Fibroblast of peridontal ligament (primary cell): ENCODE measurements at regions not wholly inside any gene's neighbourhood (a gene's known extent, or its start where the extent isn't known, plus 50 kb on each side); places are given as distances from the start of the nearest gene placed in this dataset.

ENCODE experiments used
- DNase-seq: peaks from one replicate; pipeline ENCODE4 v3.0.0-alpha.2; 2010; ENCODE audit errors: extremely low read depth

DNA sequence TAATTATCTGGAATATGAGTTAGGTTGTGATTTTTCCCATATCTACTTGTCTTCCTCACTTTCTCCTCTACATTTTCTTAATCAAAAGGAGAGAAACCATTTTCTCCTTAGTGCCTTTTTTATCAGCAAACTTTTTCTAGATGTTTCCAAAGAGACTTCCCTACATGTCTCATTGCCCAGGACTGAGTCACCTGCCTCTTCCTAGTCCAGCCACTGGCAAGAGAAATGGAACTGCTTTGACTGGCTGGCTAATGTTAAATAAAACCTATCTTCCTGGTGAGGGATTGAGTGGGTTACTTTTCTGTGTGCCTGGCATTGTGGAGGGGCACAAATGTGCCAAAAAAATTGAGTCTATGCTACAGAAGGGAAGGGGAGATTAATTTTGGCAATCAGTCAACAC is 52.1 kb upstream of the CD5L start:
- DNase-seq = no peak

DNA sequence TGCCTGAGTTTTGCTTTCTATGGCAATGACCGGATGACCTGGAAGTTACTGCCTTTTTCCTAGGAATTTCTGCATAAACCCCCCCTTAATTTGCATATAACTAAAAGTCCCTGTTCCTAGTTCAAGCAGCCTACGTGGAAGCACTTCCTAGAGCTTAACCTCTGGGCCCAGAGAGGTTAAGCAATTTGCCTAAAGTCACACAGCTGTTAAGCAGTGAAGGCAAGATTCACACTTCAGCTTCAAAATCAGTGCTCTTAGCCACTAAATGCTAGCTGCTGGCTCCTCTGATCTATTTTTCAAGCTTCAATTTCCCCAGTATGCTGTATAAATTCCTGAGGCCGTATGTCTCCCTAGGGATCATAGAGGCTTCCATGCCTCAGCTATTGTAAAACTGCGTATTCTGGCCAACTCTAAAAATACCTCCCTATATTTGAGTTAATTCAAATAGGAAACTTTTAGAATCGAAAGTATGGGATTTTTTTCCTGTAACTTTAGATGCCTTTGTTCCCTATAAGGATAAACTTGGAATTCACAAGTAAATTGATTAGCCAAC is 53.1 kb upstream of the CD5L start:
- DNase-seq = peak; percentile 67

DNA sequence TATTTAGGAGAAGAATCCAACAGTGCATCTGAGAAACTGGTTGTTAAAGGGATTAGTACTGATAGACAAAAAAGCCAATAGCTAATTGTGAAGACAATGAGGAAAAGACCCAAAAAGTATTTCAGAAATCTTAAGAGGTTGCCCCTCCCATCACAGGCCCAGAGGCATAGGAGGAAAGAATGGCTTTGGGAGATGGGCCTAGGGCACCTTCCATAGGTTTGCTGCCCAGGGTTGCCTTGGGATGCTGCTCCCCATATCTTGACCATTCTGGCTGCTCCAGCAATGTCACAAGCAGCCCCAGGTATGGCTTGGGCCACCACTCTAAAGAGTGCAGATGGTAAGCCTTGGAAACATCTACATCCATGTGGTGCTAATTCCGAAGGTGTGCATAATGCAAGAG is 68.7 kb upstream of the CD5L start:
- DNase-seq = no peak

DNA sequence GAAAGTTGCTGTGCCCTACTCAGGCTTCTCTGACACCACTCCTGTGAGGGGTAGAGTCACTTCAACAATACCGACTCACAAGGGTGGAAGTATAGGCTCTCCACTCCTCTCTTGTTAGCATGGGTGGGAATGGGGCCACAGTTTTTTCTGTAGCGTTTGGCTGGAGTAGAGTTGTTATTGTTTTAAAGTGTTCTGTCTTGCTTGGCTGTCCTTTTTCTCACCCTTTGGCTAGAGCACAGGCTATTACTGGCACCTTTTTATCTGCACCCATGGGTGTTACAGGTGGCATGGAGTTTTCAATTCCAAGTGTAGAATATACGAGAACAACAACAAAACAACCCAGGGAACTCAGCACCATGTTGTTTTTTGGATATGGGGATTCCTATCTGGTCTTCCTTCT is 74.3 kb upstream of the CD5L start:
- no peak for DNase-seq

DNA sequence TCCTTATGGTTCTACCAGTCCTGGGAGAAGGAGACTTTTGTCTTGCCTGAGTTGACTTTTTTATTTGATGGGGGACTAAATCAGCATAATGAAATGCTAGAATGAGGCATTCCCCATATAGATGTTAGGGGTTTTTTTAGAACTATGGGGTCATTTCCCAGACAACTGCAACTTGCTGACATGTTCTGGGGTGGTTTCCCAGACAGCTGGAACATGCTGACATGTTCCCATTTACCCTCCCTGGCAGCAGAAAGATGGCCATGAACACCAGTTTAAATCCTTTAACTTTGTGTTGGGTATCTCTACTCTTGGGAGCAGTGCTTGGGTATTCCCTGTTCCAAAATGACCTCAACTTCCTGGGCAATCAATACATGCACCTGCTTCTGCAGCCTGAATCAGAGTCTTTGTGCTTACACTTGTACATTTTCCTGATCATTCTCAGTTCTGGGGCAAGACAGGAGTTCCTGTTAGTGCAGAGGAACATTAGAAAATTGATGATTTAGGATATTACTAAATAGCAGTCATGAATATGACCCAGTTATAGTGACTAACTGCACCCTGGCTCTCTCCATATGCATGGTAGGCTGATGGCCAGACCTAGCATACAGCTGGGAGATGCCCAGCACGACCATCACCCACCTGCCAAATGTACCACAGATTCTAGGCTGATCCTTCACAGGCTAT is 75.4 kb upstream of the CD5L start:
- no peak for DNase-seq

DNA sequence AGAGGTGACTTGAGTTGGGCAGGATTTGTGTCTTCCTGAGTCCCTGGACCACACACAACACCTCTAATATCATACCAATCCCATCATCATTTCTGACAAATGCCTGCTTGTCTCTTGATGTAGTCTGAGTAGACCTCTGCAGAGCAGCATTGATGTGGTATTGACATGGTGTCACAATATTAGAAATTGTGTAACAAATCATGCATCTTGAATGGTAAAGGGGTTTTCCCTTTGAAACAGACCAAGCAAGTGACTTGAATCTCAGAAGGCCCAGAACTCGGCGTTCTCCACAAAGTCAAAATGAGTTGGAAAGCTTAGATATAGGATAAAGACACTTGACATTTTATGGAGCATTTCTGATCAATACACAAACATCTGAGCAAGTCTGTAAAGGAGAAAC is 72.7 kb upstream of the KIRREL1 start:
- no peak for DNase-seq

DNA sequence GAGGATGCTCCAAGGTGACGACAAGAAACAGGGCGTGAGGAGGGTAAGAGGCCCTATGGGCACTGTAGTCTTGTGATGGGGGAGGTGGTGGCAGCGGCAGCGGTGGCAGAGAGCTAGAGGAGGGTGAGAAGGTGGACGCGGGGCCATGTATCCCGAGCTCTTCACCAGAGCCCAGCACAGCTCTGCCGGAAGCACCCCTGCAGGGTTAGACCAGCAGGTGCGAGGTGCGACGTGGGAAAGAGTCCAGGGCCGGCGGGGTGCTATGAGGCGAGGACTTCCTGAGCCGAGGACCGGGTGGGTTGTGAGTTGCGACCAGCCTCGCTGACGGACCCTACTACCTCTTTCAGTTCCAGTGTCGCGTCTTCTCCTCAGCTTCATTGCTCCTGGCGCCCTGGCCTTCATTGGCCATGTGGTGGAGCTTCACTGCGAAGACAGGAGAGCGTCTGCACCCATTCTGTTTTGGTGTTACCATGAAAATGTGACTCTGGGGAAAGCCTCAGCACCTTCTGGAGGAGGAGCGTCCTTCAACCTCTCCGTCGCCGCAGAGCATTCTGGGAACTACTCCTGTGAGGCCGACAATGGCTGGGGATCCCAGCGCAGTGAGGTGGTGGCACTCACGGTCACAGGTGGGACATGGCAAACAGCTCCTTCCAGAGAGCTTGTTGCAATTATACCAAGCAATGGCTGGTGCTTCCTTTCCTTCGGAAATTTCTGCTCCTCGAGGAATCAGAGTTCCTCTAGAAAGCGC is 67.9 kb upstream of the KIRREL1 start:
- no peak for DNase-seq

DNA sequence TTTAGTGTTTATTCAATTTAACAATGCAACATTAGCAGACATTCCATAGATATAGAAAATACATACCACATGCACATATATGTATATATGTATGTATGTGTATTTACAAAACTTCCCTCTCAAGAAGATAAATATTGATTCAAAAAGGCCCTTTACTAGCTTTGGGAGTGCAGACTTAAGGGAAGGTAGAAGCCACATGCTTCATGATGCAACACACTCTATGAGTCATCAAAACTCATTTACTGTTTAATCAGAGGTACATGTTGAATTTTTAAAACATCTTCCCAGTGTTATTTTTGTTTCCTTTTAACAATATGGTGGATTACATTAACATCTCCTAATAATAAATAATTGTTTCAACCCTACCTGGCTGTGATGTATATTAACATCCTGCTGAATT is 61.4 kb upstream of the KIRREL1 start:
- DNase-seq = peak; percentile 36

DNA sequence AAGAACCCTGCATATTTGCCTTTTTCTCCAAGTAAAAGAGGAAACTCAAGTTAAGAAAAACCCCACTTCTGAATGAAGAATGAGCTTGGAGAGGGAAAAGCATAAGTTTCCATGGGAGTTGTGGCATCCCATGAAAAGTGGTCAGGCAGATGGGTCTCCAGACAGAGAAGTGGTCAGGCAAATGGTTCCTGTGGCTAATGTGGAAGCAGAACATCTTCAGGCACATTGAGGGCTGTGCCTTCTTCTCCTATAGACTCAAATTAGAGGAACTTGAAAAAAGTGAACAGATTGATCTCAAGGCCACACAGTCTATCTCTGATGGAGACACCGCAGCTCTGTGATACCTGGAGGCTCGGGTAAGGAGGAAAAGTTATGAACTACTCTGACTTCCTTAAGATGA is 55.7 kb upstream of the KIRREL1 start:
- DNase-seq = no peak

DNA sequence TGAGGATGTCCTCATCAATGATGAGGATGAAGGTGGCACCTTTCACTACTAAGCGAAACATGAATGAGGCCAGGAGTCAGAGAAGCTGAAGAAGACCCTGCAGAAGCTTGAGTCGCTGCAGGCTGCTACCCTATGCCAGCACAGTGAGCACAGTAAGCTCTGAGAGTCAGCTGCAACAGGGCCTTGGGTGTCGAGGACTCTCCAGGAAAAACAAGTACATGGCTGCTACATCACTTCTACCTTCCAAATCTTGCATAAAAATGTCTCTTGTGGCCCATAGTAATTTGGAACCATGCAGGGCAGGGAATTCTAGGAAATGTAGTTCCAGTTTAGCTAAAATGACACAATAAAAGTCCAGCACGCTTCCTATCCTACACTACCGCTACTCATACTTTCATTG is 51.5 kb upstream of the KIRREL1 start:
- no peak for DNase-seq
